NCI-H2196 treated with DMSO at 0.1 percent for 48 hours (cell line): ENCODE measurements at regions not wholly inside any gene's neighbourhood (a gene's known extent, or its start where the extent isn't known, plus 50 kb on each side); places are given as distances from the start of the nearest gene placed in this dataset.
"Not testable (repeated sequence)": the region's sequence is repeated elsewhere in the genome, so short reads cannot be mapped to it uniquely, and the experiment has no call there.

Experiments
- DNase-seq: peaks from one replicate; lab custom pipeline; 2025; ENCODE audit not compliant: unreplicated experiment; lab: John Stamatoyannopoulos, UW

DNA sequence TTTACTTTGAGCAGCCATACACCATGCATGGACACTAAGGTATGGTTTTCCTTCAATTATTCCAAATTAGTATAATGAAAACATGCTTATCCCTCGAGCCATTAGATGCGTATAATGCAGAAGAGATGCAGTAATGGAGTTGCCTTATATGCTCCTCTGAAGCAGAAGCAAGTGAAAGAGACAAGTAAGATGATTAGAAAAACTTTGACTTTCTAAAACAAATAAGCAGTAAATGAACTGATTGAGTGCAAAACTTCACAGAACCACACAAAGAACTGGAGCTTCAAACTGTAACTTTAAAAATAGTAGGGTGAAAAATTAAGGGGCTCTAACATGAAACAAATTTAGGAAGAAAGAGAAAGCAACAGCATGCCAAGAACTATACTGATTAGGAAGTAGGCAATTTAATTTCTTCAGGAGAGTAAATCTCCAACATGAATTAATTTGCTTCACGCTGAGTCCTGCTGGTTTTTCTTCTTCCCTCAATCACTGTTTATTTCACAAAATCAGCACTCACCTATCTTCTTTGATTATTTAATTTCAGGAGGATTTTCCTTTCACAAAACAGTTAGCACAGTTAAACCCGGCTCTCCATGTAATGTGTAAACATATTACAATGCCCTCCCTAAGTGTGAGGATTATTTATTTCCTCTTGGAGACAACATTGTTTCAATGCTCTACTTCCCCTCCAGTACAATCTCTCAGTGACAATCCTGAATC lies 90.3 kb upstream of the PAM start:
- DNase-seq: no peak

DNA sequence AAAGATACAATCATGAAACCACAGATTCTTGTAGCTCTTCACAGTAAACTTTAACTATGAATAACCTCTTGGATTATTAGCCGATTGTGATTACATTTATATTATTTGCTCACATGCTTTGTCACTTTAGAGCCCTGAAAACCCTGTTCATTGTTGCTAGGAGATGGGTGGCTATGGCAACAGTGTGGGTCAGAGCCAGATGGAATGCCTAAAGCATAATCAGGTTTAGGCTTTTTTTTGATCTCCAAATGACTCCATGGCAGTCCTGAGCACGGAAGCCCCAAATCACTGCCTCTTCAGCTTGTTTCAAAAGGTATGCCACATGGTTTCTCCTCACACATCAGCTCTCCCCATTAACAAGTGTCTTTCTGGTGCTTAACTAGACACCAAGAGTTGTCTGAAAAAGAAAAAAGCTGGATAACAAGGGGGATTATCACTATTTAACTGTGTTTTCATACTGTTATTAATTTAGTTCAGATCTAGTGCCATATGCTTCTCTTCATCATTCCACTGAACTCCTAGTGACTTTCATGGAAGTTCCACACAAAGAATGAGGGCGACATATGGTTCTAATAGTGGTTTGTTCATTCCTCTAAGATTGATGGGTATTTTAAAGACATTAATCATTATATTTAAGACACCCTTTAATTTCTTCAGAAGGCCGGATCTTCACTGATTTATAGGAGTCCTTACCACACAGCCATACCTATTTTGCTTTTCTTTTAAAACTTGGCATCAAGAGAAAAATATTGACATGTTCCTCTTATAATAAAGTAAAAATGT lies 88.8 kb upstream of the PAM start:
- peak; percentile 21 for DNase-seq

DNA sequence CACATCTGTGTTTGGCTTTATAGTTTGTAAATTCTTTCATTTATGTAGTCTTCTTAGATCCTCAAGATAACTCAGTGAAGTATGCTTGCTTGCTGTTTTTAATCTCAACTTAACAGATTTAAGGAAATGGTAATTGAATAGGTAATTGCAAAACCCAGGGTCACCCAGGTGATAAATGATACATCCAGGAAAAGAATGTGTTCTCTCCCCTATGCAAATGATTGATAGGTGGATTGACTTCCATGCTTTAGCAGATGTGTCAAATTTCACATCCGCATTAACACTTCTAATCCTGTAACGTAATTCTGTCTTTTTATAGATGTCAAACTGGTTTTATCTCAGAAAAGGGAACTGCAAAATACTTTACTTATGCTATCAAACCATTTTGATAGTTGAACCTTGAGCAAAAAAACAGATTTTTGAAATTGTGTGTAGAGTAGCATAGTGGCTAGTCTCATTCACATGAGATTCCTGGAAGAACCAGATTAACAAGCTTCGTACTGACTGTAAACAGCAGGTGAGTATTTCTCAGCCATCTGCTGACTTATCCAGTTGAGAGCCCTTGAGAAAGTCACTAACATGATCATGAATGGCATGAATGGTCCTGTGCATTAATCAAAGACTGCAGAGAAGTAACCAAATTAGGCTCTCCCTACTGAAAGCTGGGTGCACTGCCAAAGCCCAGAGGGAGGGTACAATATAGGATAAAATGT lies 86.7 kb upstream of the PAM start:
- no peak for DNase-seq

DNA sequence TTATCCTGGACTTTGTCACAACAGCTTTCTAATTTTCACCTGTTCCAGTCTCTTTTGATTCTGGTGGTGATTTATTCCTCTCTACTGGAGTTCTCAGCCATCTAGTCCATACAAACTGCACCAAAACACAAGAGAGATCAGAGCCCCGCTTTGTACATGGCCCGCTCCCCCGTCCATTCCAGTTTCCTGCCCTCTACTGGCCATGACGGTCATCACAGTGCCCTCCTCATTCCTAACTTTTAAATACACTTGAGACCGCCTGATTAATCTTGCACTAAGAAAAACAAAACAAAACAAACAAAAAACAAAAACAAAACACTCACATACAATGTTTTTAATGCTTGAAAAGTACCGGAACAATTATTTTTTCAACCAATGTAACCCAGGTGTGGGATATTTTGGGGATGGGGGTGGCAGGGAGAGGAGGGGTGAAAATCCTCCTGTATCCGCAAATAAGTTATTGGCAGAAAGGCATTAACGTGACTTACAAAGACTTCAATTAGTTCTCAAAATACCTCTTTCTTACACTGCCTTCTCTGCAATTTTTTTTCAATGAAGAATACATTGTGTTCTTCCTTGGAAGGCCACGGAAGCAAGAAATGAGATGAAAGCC lies 84.8 kb upstream of the PAM start:
- DNase-seq: no peak

DNA sequence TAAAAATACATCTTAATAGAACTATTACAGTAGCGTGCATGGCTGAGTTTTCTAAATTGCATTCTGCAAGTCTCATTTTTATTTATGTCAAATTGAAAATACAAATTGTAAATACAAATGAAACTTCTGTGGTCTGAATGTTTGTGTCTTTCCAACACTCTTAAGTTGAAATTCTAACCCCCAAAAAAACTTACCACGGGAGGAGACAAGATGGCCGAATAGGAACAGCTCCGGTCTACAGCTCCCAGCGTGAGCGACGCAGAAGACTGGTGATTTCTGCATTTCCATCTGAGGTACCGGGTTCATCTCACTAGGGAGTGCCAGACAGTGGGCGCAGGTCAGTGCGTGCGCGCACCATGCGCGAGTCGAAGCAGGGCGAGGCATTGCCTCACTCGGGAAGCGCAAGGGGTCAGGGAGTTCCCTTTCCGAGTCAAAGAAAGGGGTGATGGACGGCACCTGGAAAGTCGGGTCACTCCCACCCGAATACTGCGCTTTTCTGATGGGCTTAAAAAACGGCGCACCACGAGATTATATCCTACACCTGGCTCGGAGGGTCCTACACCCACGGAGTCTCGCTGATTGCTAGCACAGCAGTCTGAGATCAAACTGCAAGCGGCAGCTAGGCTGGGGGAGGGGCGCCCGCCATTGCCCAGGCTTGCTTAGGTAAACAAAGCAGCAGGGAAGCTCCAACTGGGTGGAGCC lies 83.9 kb upstream of the PAM start:
- not testable (repeated sequence) for DNase-seq

GRCh38 chr5:102678267-102679058 lies 76.6 kb upstream of the PAM start:
- DNase-seq: no peak

DNA sequence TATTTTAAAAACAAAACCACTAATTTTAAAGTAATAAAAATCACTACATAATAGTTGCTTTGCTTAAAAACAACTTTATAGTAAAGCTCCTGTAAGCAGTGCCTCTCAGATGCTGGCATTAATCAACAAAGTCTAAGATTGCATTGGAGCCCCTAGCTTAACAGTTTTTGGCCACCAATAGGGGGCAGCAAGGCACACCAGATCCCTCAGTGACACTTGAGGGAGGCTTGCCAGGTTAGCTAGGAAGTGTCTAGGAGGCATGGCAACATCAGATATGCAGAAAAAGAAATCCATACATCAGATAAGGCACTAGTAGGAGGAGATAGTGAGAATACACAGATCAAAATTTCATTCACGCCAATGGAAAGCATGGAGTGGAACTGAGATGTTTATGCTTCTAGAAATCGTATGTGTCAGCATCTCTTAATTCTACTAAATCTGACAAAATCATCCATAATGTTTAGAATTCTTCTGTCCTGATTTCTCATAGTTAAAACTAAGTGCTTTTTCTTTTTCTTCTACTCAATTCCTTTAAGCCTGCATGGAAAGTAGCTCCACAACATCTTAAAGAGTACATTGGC lies 73.6 kb upstream of the PAM start:
- DNase-seq: peak; percentile 64

- DNase-seq: no peak
These were observed 72.9 kb upstream of the PAM start for GRCh38 chr5:102682101-102682647.

GRCh38 chr5:102688076-102688475 lies 67.0 kb upstream of the PAM start:
- DNase-seq: not testable (repeated sequence)

DNA sequence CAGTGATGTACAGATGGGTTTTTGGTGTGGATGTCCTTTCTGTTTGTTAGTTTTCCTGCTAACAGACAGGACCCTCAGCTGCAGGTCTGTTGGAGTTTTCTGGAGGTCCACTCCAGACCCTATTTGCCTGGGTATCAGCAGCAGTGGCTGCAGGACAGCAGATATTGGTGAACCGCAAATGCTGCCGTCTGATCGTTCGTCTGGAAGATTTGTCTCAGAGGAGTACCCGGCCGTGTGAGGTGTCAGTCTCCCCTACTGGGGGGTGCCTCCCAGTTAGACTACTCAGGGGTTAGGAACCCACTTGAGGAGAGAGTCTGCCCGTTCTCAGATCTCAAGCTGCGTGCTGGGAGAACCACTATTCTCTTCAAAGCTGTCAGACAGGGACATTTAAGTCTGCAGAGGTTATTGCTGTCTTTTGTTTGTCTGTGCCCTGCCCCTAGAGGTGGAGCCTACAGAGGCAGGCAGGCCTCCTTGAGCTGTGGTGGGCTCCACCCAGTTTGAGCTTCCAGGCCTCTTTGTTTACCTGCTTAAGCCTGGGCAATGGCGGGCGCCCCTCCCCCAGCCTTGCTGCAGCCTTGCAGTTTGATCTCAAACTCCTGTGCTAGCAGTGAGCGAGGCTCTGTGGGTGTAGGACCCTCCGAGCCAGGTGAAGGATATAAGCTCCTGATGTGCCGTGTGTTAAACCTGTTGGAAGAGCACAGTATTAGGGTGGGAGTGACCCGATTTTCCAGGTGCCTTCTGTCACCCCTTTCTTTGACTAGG lies 66.3 kb upstream of the PAM start:
- not testable (repeated sequence) for DNase-seq

DNA sequence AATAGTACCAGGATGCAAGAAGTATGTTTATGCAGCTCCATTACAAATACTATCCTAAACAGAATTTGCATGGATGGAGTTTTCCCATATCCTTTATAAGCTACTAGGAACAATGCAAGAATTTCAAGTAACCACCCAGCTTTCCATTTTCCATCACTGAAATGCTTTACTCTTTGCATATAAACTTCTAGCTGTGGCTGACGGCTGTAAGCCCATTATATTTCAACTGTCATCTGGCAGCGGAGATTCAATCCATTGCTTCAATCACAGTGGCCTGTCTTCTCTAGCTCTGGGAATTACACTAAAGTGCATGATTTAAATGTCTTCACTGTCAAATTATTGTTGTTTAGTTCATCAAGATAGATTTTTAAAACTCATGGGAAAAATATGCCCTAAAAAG lies 64.2 kb upstream of the PAM start:
- DNase-seq: no peak

- DNase-seq: no peak
These were observed 63.7 kb upstream of the PAM start for GRCh38 chr5:102691434-102691833.

DNA sequence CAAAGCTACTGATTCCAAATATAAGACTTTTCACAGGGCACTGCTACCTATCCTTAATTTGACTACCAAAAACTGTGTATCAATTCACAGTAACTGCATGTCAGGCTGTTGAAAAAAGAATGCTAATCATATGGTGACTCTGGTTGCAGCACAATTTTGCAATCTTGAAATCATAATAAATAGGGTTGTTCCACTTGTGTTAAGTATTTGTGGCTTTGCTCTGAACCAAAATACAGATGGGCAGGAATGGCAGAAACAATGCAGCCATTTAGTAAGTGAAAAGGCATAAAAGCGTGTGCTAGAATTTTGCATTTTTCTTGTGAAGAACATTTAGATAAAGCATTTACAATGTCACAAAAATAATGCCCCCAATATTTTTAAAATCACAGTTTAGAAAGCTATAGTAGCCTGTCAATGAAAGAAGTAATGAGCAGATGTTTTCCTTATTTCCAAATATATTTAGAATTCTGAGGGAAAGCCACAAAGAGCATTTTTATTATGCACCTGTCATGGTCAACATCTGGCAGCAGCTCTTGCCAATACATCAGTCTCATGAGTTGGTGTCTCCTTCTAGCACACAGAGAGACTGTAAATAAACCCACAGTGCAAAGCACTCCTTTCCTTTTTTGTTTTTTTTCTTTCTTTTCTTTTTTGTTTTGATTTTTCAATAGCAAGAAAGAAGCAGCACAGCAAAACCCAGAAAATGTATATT lies 54.8 kb upstream of the PAM start:
- DNase-seq: no peak

DNA sequence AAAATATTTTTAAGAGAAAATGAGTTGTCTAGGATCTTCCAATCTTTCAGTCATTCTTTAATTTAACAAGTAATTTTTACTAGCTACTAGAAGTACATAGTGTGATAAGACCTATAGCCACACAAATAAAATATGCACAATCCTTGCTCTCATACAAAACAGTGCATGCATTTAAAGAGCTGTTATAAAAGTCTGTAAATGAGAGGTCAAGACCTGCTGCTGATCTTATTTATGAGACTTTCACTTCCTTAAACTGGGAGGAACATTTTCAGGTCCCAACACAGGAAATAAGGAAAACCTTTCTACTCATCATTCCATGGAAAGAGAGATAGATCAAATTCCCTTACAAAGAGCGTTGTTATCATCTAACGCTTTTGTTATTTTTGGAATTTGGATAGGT lies 54.2 kb upstream of the PAM start:
- DNase-seq: no peak

GRCh38 chr5:102701748-102702147 lies 53.4 kb upstream of the PAM start:
- no peak for DNase-seq
